Lung (tissue), 11 donors: ENCODE measurements at regions not wholly inside any gene's neighbourhood (a gene's known extent, or its start where the extent isn't known, plus 50 kb on each side); places are given as distances from the start of the nearest gene placed in this dataset.

Experiments
- ATAC-seq: fragments of 200-7000 bp; cut with Tn5 transposase; one replicate; pipeline ENCODE4 v1.9.1; 2020; ENCODE audit warnings: moderate number of reproducible peaks; ENCODE audit not compliant: insufficient read depth, low FRiP score
- DNase-seq, 3 donors: peaks; one replicate each; pipeline ENCODE4 v3.0.0-alpha.2; 2013 to 2017
- H3K27ac ChIP-seq, 2 donors: one replicate each; pipeline ENCODE4 v1.5.1; 2013; ENCODE audit warnings: mild to moderate bottlenecking in 2 of 2, moderate library complexity in 2 of 2, control low read depth in 1 of 2, inconsistent platforms in 1 of 2, low read depth in 1 of 2, low read length in 1 of 2
- H3K27me3 ChIP-seq, 3 donors: one replicate each; pipeline ENCODE4 v1.5.1; 2013; ENCODE audit warnings: low read length in 2 of 3; ENCODE audit not compliant: control insufficient read depth in 3 of 3, insufficient read depth in 3 of 3
- H3K36me3 ChIP-seq, 4 donors: one replicate each; pipeline ENCODE4 v1.5.1; 2013; ENCODE audit warnings: low read length in 4 of 4, mild to moderate bottlenecking in 1 of 4, moderate library complexity in 1 of 4; ENCODE audit not compliant: control insufficient read depth in 4 of 4, insufficient read depth in 4 of 4
- H3K4me1 ChIP-seq, 5 donors: one replicate each; pipeline ENCODE4 v1.5.1; 2013; ENCODE audit warnings: low read length in 5 of 5, mild to moderate bottlenecking in 2 of 5, moderate library complexity in 1 of 5; ENCODE audit not compliant: control insufficient read depth in 5 of 5, insufficient read depth in 5 of 5
- H3K4me3 ChIP-seq: one replicate; pipeline ENCODE4 v1.5.1; 2013; ENCODE audit warnings: mild to moderate bottlenecking, control low read depth, moderate library complexity
- H3K9ac ChIP-seq, 2 donors: one replicate each; pipeline ENCODE4 v1.5.1; 2013; ENCODE audit warnings: low read length in 2 of 2, control low read depth in 1 of 2; ENCODE audit not compliant: insufficient read depth in 1 of 2
- H3K9me3 ChIP-seq, 4 donors: one replicate each; pipeline ENCODE4 v1.5.1; 2013; ENCODE audit warnings: low read length in 3 of 4, mild to moderate bottlenecking in 1 of 4, moderate library complexity in 1 of 4; ENCODE audit not compliant: control insufficient read depth in 4 of 4, insufficient read depth in 3 of 4
- CTCF ChIP-seq: IDR thresholded peaks from 2 replicates; pipeline ENCODE4 v1.5.1; 2012; ENCODE audit warnings: mild to moderate bottlenecking; ENCODE audit errors: control extremely low read depth, extremely low read depth
- WGBS, 2 donors: extraction: QIAGEN DNeasy Blood & Tissue Kit; methylation state at CpG; one replicate each; pipeline ENCODE4 v1.1.7; 2013; 5-methylcytosine and 5-hydroxymethylcytosine counted together
- donor health status: control.
- donor health status: control.
- donor health status: Bipolar disorder and iron deficiency.
- donor health status: healthy.
- donor health status: DM: yes; HTN: yes; CAD: no.

- WGBS, 2 donors = 86 to 91% methylated on average over 11 of the region's 11 CpGs
- Histone ChIP-seq H3K36me3 (no peaks in the 10 kb centered on the region), H3K27me3 (no peaks in the 10 kb centered on the region), H3K27ac (no peak overlapping the region), H3K4me3 (no peak overlapping the region), H3K4me1 (no peaks in the 10 kb centered on the region), H3K9me3 (peaks cover 0 to 2% (median 0%) of the 10 kb centered on the region in 4 donors), H3K9ac (no peak overlapping the region)
- ATAC-seq (no peak), DNase-seq (no peak)
- no peak for TF ChIP-seq CTCF
Measured at GRCh38 chr10:44132361-44133289, 252.3 kb downstream of the CXCL12 start.

GRCh38 chr10:44126291-44126717, 258.6 kb downstream of the CXCL12 start:
- no peak overlapping the region for H3K4me3 ChIP-seq
- no peak for ATAC-seq
- no peaks in the 10 kb centered on the region for H3K27me3 ChIP-seq
- no peaks in the 10 kb centered on the region for H3K4me1 ChIP-seq
- no peak for TF ChIP-seq CTCF
- DNase-seq = no peak
- no peaks in the 10 kb centered on the region for H3K36me3 ChIP-seq
- no peak overlapping the region for H3K27ac ChIP-seq
- no peak overlapping the region for H3K9ac ChIP-seq
- H3K9me3 ChIP-seq = peaks cover 0 to 4% (median 0%) of the 10 kb centered on the region in 4 donors
- 83 to 85% methylated on average over 5 of the region's 5 CpGs for WGBS, 2 donors

GRCh38 chr10:44125879-44126278, 259.0 kb downstream of the CXCL12 start:
- H3K27ac ChIP-seq = no peak overlapping the region
- no peak for TF ChIP-seq CTCF
- ATAC-seq = no peak

More at GRCh38 chr10:44125879-44126278, 259.0 kb downstream of the CXCL12 start:
- 79 to 93% methylated on average over 1 of the region's 1 CpG for WGBS, 2 donors
- peaks cover 0 to 4% (median 0%) of the 10 kb centered on the region in 4 donors for H3K9me3 ChIP-seq
- no peaks in the 10 kb centered on the region for H3K27me3 ChIP-seq
- no peaks in the 10 kb centered on the region for H3K4me1 ChIP-seq
- H3K4me3 ChIP-seq = no peak overlapping the region
- DNase-seq = no peak
- H3K9ac ChIP-seq = no peak overlapping the region
- H3K36me3 ChIP-seq = no peaks in the 10 kb centered on the region
